RPMI8226 (cell line): ENCODE measurements at regions not wholly inside any gene's neighbourhood (a gene's known extent, or its start where the extent isn't known, plus 50 kb on each side); places are given as distances from the start of the nearest gene placed in this dataset.

Experiments used
- DNase-seq: peaks from one replicate; pipeline ENCODE4 v3.0.0-alpha.2; 2015

DNA sequence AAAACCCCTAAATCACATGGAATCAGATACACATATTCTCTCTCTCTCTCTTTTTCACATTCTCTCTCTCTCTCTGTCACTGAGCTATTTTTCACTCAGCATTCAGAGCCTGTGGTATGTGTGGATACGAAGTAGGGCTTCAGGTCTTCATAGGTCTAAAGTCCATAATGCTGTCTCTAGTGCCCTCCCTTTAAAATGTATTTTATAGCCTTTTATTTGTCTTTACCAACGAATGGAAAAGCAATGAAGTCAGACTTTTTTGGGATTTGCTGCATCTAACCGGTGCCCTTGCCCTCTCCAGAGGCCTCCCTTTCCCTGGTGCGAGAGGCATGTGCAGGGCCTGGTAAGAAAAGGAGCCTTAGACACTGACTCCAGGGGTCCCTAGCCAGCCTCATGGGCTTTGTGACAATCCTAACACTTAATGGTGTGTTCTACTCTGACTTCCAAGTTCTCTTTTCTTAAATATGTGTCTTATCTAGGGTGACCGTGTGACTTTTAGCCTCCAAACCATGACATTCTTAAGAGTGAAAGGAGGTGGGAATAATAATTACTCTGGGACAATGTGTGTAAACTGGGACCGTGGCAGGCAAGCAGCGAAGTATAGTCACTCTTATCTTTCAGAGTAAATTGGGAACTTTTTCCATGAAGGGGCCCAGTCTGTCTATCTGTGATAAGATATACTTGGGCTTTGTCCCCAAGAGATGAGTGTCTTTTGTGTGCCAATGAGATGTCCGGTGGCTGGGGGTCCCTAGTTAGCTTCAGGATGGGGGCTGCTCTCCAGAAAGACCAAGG, 101.1 kb downstream of the B3GNT2 start:
- no peak for DNase-seq

DNA sequence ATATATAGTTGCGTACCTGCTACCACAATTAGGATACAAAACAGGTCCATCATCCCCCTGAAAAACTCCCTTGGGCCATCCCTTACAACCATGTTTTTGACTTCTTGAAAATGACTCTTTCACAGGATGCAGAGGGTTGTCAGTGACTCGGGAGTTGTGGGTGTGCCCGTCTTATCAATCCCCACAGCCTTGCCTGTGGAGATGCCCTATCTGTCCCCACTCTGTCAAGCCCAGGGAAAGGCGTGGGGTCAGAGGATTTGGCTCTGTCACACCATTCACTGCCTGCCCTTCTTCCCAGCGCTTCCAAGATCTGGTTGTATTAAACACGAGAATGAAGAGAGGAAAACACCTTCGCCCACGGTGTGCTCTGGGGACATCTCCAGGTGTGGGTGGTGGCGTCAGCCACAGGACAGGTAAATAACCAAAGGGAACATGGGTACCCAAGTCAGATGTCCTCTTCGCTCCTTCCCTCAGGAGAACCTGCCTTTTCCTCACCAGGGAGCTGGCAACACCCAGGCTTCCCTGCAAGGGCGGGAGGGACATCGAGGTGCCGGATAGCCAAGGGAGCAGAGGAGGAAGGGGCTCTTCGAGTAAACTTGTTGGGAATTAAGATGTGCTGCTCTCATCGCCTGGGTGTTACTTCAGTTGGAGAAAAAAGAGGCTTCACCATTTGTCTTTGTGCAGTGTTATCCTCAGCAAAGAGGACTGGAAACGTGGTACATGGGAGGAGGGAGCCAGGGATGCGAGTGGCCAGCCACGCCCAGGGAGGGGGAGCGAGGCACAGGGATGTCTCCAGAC, 100.3 kb downstream of the B3GNT2 start:
- no peak for DNase-seq

DNA sequence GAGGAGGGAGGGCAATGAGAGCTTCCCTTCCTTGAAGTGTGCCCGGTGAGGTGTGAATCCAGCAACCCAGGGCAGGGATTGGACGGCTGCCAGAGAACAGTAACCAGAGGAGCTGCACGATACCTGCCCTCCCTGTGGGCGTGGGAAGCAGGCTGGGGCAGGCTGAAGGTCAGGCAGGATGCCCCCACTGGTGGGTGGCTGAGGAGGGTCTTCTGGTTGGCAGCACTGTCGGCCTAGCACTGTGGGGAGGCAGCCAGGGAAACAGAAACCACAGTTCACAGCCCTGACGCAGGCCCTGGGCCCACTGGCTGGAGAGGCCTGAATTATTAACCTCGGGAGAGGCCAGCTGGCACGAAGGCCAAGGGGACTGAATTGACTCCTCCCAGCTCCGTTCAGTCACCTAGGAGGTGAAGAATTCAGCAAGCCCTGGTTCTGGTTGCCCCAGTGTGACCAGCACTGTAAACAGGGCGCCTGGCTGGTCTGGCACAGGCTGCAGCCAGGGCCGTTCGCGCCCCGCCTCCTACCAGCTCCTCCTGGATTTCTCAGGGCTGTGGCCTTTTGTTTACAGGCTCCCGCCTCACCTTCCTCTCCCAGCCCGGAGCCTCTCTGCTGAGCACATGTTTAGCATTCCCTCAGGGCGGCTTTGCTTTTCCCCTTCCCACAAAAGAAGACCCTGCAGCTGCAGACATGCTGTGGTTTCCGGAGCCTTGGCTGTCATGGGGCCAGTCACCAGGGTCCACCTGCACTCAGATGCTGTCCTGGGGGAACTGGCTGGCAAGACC, 97.8 kb downstream of the B3GNT2 start:
- peak; percentile 31 for DNase-seq

DNA sequence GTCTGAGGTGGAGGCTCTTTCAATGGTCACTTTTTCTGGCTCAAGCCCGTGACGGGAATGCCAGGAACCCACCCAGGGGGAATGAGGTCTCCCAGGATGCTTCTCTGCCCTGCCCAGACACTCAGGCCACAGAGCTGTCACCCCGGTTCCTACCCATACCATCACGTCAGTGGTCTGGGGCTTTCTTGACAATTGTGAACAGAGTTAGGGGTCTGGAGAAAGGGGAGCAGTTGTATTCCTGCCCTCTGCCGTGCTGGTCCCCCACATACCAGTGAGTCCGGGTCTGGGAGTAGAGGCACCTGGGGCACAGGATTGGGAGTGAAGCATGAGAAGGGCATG, 97.2 kb downstream of the B3GNT2 start:
- DNase-seq = no peak

DNA sequence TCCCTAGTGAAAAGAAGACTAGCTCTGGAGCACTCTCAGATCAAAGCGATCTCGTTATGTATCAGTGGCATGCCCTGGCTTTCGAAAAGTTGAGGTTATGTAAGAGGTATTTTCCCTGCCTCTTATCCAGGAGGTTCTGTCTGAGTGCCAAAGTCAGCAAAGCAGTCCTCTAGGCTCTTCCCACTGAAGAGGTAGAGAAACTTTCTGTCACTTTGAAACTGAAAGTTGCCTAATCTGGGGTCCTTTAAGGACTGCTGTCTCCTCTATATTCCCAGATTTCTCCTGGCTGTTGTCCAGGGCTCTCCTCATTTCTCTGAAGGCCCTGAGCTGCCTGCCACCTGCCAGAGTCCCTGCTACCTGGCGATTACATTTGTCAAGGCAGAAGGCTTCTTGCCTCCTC, 96.3 kb downstream of the B3GNT2 start:
- no peak for DNase-seq

DNA sequence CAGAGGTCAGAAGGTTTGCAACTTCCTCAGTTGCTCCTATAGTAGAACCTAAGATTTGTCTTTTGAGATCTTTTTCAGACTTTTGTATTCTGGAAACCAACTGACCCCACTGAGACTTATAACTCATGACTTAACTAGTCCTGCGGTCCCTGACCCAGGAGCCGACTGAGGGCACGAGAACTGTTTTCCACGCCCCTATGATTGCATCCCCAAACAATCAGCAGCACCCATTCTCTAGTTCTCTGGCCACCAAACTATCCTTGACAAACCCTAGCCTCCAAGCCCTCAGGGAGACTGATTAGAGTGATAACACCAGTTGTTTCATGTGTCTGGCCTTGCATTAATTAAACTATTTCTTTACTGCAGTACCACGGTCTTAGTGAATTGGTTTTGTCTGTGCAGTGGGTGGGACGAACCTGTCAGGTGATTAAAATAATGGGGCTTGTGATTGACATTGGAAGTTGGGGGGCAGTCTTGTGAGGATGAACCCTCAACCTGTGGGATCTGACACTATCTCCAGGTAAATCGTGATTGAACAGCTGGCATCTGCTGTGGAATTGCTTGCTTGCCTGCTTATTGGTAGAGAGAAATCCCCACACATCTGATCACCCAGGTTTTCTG, 95.7 kb downstream of the B3GNT2 start:
- no peak for DNase-seq

DNA sequence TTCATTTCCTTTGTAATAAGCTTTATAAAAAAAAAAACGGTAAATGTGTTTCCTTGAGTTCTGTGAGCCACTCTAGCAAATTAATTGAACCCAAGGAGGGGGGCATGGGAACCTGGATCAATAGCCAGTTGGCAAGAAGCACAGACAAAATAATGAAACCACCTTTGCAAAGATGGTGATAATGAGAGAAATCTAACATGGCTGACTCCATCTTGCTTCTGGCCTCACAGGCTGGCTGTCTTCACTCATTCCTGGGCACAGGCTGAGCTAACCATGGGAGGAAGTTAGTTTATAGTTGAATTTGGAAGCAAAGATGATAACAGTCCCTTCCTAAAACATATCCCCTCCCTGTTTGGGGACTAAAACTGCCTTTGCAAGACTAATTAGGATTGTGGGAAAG, 95.1 kb downstream of the B3GNT2 start:
- DNase-seq = no peak

DNA sequence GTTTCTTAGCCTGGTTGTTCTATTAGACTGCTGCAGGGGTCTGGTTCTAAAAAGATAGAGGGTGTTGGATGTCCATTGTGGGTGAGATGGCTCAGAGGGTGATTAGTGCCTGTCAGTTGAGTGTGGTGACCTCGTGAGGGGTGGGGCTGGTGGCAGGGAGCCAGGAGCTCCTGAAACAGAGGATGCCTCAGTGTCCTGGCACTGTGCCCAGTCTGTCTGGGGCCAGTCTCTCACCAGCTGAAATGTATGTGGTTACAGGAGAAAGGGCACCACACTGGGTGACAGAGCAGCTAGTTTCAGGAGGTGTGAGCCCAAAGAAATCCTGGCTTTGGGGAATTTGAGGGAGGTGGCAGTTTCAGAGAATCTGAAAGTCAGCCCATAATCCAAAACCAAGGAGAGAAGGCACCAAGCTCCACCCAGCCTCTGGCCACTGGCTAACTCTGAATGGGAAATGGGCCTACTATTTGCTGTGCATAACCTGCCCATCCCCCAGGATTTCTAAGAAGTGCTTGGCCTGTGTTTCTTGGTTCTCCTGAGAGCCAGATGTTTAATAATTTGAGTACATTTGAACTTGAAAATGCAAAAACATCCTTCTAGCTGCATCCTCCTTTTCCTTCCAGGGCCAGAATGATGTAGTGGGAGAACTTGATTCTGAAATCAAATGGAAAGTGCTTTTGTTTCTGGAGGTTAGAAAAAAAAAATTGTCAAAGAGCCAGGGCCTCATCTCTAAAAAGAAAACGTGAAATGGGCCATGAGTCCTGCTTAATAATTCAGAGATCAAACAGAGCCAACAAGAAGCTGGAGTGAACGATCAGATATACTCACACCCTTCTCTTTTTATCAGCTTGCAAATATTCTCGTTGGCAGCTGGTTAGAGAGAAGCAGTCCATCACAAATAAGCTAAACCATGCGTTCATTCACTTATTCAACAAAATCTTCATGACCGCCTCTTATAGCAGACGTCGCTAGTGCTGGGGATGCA, 92.3 kb downstream of the B3GNT2 start:
- DNase-seq = peak; percentile 99

DNA sequence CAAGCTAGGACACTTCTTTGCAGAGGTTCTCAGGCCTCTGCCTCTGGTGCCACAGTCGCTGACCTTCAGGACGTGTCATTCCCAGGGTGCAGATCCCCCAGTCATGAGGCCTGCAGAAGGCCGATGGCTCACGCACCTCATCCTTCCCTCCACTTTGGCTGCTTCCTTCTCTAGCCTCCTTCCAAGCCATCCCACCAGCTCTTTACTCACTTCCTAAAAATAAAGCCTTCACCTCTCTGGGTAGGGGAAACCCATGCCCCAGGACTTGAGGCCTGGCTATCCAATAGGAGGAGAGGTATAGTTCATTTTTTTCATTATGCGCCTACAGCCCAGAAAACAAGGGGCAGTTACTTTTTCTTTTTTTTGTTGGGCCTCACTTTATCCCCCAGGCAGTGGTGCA, 91.4 kb downstream of the B3GNT2 start:
- no peak for DNase-seq

DNA sequence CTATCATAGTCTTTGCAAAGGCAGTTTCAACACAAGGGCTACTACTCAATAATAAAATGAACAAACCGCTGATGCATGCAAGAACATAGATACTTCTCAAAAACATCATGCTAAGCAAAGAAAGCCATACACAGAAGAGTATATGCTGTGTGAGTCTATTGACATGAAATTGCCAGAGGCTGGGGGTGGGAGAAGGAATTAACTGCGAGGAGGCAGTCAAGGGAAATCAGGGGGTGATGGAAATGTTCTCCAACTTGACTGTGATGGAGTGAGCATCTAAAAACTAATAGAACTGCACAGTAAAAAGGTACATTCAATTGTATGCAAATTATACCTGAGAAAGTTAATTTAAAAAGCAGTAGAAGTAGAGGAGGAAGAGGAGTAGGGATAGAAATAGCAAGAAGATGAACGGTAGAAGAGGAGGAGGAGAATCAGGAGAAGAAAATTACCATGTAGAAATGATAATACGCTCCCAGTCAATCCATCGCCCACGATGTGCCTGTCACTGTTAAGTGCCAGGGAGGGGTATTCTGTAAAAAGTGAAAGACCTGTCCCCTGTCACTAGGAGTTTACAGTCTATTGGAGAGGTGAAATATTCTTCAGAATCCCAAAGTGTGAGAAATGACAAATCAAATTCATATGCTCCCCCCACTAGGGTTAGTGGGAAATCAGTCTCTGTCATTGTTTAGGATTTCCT, 90.3 kb downstream of the B3GNT2 start:
- no peak for DNase-seq

DNA sequence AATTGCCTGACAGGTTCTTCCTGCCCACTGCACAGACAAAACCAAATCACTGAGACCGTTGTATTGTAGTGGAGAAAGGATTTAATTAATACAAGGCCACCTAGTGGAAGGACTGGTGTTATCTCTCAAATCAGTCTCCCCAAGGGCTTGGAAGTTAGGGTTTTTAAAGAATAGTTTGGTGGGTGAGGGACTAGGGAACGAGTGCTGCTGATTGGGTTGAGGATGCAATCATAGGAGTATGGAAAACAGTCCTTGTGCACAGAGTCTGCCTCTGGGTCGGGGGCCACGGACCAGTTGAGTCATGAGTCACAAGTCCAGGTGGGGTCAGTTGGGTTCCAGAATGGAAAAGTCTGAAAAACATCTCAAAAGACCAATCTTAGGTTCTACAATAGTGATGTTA, 89.1 kb downstream of the B3GNT2 start:
- DNase-seq = no peak

DNA sequence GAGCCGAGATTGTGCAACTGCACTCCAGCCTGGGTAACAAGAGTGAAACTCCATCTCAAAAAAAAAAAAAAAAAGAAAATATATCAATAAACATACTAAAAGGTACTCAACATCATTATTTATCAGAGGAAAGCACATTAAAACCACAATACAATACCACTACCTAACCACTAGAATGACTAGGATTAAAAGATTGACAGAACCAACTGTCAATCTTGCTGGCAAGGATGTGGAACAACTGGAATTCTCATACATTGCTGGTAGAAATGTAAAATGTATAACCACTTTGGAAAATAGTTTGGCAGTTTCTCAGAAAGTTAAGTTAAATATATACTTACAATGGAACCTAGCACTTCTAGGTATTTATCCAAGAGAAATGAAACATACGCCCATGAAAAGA, 88.6 kb downstream of the B3GNT2 start:
- no peak for DNase-seq

DNA sequence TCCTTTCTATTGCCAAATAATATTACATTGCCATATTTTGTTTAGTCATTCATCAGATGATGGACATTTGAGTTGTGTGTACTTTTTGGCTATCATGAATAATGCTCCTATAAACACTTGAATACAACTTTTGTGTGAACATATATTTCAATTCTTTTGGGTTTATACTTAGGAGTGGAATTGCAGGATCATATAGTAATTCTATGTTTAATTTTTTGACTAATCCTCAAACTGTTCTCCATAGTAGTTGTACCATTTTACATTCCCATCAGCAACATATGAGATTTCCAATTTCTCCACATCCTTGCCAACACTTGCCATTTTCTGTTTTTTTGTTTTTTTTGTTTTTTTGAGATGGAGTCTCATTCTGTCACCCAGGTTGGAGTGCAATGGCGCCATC, 87.2 kb downstream of the B3GNT2 start:
- DNase-seq = no peak

DNA sequence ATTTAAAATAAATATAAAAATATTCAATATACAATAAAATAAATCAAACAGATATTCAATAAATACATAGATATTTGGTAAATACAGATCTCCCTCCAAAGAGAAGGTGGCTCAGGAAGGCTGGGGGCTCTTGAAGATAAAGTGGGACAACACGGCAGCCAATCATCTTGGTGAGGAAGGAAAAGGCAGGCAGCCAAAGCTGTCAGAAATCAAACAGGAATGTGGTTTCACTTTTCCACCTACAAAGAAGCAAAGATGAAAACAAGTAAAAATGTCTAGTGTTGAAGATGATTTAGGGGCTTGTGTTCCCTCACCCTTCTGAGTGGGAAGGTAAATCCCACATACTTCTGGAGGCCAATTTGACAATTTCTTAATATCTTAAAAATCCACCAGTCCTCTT, 85.7 kb downstream of the B3GNT2 start:
- no peak for DNase-seq

DNA sequence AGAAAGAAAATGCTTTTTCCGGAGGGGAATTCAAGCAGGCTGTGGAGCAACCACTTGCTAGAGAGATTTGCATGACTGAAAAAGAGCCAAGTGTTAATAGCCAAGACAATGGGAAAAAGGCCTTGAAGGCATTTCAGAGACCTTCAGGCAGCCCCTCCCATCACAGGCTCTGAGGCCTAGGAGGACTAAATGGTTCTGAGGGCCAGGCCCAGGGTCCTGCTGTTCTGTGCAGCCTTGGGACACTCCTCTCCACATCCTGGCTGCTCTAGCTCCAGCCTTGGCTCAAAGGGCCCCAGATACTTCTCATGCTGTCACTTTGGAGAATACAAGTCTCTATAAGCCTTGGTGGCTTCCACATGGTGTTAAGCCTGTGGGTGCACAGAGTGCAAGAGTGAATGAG, 81.8 kb downstream of the B3GNT2 start:
- no peak for DNase-seq
